NT2/D1 (cell line): ENCODE measurements at regions not wholly inside any gene's neighbourhood (a gene's known extent, or its start where the extent isn't known, plus 50 kb on each side); places are given as distances from the start of the nearest gene placed in this dataset.

Experiments used
- SUZ12 ChIP-seq: IDR thresholded peaks from 2 replicates; pipeline ENCODE4 v1.6.1; 2011; ENCODE audit not compliant: insufficient read length, insufficient read depth; ENCODE audit errors: extremely low read depth
- YY1 ChIP-seq: IDR thresholded peaks from 2 replicates; pipeline ENCODE4 v1.6.1; 2011; ENCODE audit not compliant: insufficient read length, insufficient read depth

- TF ChIP-seq YY1 (no peak), SUZ12 (no peak)
These were observed 1228.2 kb downstream of the ROBO2 start for GRCh38 chr3:78268087-78268486.
